LNCaP clone FGC (cell line): ENCODE measurements at regions not wholly inside any gene's neighbourhood (a gene's known extent, or its start where the extent isn't known, plus 50 kb on each side); places are given as distances from the start of the nearest gene placed in this dataset.
"Not testable (repeated sequence)": the region's sequence is repeated elsewhere in the genome, so short reads cannot be mapped to it uniquely, and the experiment has no call there.

Experiments used
- DNase-seq: peaks from one replicate; pipeline ENCODE4 v3.0.0-alpha.2; 2011; ENCODE audit warnings: low read depth
- H3K4me3 ChIP-seq: 2 replicates; pipeline ENCODE4 v1.5.1; 2011; ENCODE audit warnings: mild to moderate bottlenecking, low read depth, low read length, control low read depth
- TF ChIP-seq, protein P1 (sequence below): IDR thresholded peaks from 2 replicates; pipeline ENCODE4 v1.5.1; 2012; ENCODE audit warnings: mild to moderate bottlenecking; ENCODE audit not compliant: control insufficient read depth, insufficient read depth; ENCODE audit errors: extremely low read depth

DNA sequence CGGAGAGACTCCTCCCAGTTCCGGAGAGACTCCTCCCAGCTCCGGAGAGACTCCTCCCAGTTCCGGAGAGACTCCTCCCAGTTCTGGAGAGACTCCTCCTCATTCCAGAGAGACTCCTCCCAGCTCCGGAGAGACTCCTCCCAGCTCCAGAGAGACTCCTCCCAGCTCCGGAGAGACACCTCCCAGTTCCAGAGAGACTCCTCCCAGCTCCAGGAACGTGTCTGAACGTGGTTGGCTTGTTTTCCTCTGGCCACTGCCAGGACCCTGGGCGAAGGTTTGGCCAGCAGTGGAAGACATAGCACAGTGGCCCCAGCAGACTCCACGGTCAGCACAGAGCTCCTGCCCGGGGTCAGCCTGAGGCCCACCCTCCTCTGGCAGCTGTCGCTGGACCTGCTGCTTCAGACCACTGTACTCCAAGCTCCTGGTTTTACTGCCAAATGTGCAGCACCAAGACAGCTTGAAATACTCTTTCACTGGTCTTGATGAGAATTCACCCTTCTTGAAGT is 122.3 kb upstream of the AFDN start:
- no peak for DNase-seq
- TF ChIP-seq, protein P1, sequence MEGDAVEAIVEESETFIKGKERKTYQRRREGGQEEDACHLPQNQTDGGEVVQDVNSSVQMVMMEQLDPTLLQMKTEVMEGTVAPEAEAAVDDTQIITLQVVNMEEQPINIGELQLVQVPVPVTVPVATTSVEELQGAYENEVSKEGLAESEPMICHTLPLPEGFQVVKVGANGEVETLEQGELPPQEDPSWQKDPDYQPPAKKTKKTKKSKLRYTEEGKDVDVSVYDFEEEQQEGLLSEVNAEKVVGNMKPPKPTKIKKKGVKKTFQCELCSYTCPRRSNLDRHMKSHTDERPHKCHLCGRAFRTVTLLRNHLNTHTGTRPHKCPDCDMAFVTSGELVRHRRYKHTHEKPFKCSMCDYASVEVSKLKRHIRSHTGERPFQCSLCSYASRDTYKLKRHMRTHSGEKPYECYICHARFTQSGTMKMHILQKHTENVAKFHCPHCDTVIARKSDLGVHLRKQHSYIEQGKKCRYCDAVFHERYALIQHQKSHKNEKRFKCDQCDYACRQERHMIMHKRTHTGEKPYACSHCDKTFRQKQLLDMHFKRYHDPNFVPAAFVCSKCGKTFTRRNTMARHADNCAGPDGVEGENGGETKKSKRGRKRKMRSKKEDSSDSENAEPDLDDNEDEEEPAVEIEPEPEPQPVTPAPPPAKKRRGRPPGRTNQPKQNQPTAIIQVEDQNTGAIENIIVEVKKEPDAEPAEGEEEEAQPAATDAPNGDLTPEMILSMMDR: no peak
- H3K4me3 ChIP-seq: no peak overlapping the region

DNA sequence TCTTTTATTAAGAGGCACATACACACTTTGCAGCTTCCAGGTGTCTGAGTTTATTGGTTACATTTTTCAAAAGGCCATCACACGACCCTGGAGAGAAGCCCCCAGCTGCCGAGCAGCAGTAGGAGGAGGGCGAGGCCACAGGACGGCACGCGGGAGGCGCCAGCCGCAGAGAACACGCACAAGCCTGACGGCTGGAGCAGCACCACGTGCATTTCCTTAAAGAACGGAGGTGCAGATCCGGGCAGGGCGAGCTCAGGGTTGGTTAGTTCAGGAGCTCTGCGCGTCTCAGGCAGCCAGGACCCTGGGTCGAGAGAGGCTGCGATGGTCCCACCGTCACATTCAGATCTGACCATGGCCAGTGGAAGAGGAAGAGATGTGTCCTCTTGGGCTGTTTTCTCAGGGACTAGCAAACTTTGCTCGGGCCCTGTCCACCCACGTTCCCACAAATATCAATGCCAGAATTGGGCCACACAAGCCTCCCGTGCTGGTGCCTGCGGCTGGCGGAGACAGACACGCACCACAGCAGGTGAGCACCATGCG is 121.4 kb upstream of the AFDN start:
- DNase-seq: no peak
- no peak overlapping the region for H3K4me3 ChIP-seq
- TF ChIP-seq, protein P1: no peak

DNA sequence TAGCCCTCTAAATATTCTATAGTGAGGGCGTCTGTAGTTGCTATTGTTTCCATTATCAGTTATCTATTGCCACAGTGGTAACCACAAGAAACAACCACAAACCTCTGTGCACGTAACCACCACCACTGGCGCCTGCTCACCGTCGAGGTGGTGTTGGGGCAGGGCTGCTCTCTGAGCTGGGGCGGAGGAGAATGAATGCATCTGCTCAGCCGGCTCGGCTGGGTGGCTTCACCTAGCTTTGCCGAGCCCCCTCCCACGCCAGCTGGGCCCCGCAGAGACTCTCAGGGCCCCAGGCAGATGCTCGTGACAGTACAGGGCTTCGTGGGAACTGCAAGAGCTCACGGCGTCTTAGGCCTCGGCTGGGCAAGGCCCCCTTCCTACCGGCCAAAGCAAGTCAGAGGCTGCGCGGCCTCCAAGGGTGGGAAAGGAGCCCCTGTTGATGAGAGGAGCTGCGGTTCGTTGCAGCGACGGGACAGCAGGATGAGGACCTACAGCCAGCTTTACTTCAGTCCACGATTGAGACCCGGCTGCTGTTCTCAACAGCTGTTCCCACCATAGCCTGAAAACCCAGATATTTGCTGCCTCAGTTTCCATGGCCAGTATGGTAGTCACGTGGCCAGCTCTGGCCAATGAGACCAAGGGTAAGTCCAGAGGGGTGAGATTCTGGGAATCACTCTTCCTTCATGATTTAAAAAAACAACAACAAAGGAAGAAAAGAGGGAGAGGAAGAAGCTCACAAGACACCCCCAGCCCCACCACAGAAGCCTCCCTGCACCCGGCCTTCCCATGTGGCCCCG is 120.2 kb upstream of the AFDN start:
- H3K4me3 ChIP-seq: no peak overlapping the region
- TF ChIP-seq, protein P1: no peak
- no peak for DNase-seq

DNA sequence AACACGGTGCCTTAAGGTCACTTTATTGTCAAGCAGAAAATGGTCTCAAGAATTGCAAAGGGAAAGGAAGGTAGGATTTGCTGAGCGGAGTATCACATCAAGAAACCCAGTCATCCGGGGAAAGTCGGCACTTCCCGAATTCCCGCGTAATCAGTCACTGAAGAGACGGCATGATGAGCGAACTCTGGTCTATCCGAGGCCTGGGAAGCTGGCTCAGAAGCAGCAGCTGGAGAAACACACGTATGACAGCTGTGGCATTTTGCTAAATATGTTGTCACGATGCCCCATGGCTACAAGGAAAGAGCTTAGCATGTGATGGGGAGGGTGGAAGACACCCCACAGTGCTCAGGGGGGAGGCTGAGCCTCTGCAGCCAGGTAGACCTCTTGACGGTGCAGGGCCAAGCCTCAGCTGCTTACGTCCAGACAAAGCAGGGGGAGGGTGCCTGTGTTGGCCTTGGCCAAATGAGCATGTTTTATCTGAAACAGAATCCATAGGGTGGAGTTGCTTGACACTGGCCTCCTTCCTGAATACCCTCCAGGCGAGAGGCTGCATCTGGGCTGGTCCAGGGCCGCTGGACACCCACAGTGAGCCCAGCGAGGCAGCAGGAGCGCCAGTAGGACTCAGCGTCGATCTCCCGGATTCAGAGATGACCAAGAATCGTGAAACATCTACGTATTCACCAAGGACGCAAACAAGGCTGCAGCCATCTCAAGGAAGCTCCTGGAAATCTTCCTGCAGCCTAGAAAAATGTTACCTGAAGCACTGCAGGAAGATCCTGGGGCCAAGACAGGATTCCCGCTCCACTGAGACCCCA is 118.8 kb upstream of the AFDN start:
- H3K4me3 ChIP-seq: no peak overlapping the region
- DNase-seq: no peak
- TF ChIP-seq, protein P1: no peak

DNA sequence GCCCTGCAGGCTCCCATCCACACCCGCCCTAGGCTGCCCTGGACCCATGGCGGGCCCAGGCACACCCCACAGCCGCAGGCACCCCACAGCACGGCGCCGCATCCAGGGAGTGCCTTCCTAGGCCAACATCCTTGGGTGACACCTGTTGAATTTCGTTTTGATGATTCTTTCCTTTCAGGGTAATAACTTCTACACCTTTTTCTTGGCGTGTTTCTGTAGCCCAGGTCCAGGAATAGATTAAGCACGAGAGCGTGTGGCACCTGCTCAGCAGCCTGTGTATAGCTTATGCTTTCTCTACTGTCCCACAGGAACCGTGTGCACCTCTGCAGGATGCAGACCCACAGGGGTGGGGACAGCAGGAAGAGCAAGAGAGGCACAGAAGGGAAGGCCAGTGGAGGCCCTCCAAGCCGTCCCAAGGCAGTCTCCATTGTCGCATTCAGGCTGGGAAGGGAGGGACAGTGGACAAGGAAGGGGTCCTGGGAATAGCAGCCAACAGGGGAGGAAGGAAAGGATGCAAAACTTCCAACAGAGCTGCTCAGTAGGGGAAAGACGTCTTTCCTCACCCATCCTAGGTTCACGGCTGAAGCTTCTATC is 118.1 kb upstream of the AFDN start:
- TF ChIP-seq, protein P1: no peak
- H3K4me3 ChIP-seq: no peak overlapping the region
- no peak for DNase-seq

DNA sequence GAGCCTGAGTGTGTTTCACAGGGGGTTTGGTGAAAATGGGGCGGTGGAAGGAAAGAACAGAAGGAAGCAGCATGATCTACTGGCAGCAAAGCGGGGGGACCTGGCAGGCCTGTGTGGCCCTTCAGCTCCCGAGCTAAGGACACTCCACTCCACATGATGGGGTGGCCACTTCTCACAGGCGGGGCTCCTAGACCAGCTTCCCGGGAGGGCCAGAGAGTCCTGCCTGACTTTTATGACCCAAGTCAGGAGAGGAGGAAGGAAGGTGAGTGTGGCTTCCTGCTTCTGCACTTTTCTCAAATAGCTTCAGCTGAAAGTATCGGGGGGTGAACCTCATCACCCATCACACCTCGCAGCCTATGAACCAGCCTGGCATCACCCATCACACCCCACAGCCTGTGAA is 117.5 kb upstream of the AFDN start:
- TF ChIP-seq, protein P1: no peak
- H3K4me3 ChIP-seq: no peak overlapping the region

DNA sequence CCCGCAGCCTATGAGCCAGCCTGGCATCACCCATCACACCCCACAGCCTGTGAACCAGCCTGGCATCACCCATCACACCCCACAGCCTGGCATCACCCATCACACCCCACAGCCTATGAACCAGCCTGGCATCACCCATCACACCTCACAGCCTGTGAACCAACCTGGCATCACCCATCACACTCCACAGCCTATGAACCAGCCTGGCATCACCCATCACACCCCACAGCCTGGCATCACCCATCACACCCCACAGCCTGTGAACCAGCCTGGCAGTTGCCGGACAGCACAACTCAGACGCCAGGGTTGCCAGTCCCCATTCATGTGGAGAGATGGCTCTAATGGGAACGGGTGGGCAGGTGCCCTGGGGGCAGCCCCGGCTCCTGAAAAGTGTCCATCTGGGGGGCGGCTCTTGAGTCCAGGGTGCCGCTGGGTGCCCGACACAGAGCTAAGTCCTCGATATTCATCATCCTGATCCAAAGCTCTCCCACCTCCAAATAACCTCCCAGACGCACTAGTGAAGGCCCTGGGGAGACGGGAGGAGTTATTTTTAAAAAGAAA is 116.9 kb upstream of the AFDN start:
- not testable (repeated sequence) for DNase-seq, H3K4me3 ChIP-seq

More for the DNA sequence above, 117.5 kb upstream of the AFDN start:
- DNase-seq: no peak
